ENCODE measurements at regions not wholly inside any gene's neighbourhood (a gene's known extent, or its start where the extent isn't known, plus 50 kb on each side); places are given as distances from the start of the nearest gene placed in this dataset.

- H3K36me3 ChIP-seq (ENCODE audit: control insufficient read depth, insufficient read depth, low read length) = no peaks in the 10 kb centered on the region
- no peak overlapping the region for H3K9ac ChIP-seq (ENCODE audit: low read length)
- no peak overlapping the region for H3K4me3 ChIP-seq (ENCODE audit: low read depth, low read length)
- H3K9me3 ChIP-seq (ENCODE audit: control insufficient read depth, insufficient read depth, low read depth, low read length) = peaks cover 8% of the 10 kb centered on the region
- no peaks in the 10 kb centered on the region for H3K4me1 ChIP-seq (ENCODE audit: control insufficient read depth, insufficient read depth, low read length)
- no peak overlapping the region for H3K27ac ChIP-seq (ENCODE audit: low read depth, low read length)
- peaks cover 6% of the 10 kb centered on the region; the same call in 1 of the 2 replicates for H3K27me3 ChIP-seq (ENCODE audit: control insufficient read depth, insufficient read depth, low read length)
Observed at GRCh38 chr6:170182093-170182780, 108.6 kb downstream of the DLL1 start.

DNA sequence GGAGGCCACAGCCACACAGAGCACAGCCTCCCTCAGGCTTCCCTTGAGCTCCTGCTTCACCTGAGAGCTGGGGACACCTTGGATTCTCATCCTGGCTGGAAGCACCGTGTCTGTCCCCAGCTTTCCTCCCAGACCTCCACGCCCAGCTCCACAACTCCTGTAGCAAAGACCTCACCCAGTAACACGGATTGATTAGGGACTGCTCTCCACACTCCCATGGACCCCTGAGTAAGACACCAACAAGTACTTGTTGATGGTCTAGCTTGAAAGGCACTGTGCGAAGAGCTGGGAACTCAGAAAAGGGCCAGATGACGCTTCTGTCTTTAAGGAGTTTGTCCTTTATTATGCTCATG lies 109.6 kb downstream of the DLL1 start:
- peaks cover 15% of the 10 kb centered on the region for H3K9me3 ChIP-seq (ENCODE audit: control insufficient read depth, insufficient read depth, low read depth, low read length)
- H3K4me1 ChIP-seq (ENCODE audit: control insufficient read depth, insufficient read depth, low read length) = no peaks in the 10 kb centered on the region
- H3K9ac ChIP-seq (ENCODE audit: low read length) = no peak overlapping the region
- no peak overlapping the region for H3K27ac ChIP-seq (ENCODE audit: low read depth, low read length)
- H3K27me3 ChIP-seq (ENCODE audit: control insufficient read depth, insufficient read depth, low read length) = peaks cover 6% of the 10 kb centered on the region; the same call in 1 of the 2 replicates
- H3K36me3 ChIP-seq (ENCODE audit: control insufficient read depth, insufficient read depth, low read length) = no peaks in the 10 kb centered on the region
- no peak overlapping the region for H3K4me3 ChIP-seq (ENCODE audit: low read depth, low read length)

DNA sequence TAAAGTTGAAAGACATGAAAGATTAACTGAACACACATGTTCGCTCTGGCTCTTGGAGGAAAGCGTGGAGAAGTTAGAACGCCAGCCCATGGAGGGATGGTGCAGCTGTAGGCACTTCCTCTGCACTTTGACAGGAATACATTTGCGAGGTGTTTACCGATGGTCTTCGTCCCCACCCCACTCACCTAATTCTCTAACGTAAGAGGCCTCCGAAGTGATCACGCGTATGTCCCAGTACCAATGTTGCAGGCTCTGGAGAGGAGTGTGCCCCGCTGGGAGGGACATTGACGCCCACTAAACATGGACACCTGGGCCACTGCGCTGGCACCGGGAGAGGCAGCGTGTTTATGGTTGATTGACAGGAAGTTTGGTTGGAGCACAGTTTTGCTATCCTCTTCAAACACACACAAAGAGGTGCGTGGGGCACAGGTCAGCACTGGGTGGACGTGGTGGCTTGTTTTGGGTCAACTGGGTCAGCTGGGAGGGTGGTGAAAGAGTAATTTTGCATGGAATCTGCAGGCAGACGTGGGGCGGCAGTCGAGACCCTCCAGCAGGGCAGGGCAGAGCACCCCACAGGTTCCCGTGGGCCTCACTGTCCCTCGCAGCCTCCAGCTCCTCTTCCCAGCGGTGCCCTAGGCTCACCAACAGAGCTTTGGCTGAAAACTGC lies 110.1 kb downstream of the DLL1 start:
- Histone ChIP-seq H3K4me1 (ENCODE audit: control insufficient read depth, insufficient read depth, low read length) (no peaks in the 10 kb centered on the region), H3K27ac (ENCODE audit: low read depth, low read length) (no peak overlapping the region), H3K27me3 (ENCODE audit: control insufficient read depth, insufficient read depth, low read length) (peaks cover 6% of the 10 kb centered on the region; the same call in 1 of the 2 replicates), H3K36me3 (ENCODE audit: control insufficient read depth, insufficient read depth, low read length) (no peaks in the 10 kb centered on the region), H3K4me3 (ENCODE audit: low read depth, low read length) (no peak overlapping the region), H3K9me3 (ENCODE audit: control insufficient read depth, insufficient read depth, low read depth, low read length) (peaks cover 15% of the 10 kb centered on the region), H3K9ac (ENCODE audit: low read length) (no peak overlapping the region)

DNA sequence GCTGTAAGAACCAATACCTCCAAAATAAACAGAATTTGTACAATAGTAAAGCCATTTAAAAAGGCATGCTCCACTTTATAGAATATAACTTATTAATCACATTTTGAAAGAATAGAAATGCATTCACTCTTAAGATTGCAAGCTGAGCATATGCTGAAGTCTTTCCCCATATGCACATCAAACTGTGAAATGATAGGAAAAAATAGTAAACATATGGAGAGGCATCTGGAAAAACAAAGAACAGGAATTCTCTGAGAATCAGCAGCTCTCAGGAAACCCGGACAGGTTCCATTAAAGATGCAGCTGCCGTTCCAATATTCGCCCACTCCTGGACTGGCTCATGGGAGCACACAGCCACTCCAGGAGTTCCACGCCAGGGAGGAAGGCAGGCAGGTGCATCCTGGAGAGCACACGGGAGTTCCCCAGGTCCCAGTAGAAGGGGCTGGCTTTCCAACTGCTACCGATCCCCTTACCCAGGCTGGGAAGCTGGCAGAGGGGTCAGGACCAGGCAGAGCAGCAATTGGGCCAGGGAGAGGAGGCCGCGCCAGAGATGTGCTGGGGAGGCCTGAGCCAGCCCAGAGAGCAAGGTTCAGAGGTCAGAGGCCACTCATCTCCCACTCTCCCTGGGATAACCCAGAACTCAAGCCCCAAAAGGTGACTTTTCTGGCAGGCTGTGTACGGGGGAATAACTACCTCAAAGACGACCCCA lies 111.1 kb downstream of the DLL1 start:
- H3K27me3 ChIP-seq (ENCODE audit: control insufficient read depth, insufficient read depth, low read length) = peaks cover 6% of the 10 kb centered on the region; the same call in 1 of the 2 replicates
- no peak overlapping the region for H3K27ac ChIP-seq (ENCODE audit: low read depth, low read length)
- H3K4me3 ChIP-seq (ENCODE audit: low read depth, low read length) = no peak overlapping the region
- peaks cover 10% of the 10 kb centered on the region for H3K9me3 ChIP-seq (ENCODE audit: control insufficient read depth, insufficient read depth, low read depth, low read length)
- no peak overlapping the region for H3K9ac ChIP-seq (ENCODE audit: low read length)
- no peaks in the 10 kb centered on the region for H3K36me3 ChIP-seq (ENCODE audit: control insufficient read depth, insufficient read depth, low read length)
- no peaks in the 10 kb centered on the region for H3K4me1 ChIP-seq (ENCODE audit: control insufficient read depth, insufficient read depth, low read length)

DNA sequence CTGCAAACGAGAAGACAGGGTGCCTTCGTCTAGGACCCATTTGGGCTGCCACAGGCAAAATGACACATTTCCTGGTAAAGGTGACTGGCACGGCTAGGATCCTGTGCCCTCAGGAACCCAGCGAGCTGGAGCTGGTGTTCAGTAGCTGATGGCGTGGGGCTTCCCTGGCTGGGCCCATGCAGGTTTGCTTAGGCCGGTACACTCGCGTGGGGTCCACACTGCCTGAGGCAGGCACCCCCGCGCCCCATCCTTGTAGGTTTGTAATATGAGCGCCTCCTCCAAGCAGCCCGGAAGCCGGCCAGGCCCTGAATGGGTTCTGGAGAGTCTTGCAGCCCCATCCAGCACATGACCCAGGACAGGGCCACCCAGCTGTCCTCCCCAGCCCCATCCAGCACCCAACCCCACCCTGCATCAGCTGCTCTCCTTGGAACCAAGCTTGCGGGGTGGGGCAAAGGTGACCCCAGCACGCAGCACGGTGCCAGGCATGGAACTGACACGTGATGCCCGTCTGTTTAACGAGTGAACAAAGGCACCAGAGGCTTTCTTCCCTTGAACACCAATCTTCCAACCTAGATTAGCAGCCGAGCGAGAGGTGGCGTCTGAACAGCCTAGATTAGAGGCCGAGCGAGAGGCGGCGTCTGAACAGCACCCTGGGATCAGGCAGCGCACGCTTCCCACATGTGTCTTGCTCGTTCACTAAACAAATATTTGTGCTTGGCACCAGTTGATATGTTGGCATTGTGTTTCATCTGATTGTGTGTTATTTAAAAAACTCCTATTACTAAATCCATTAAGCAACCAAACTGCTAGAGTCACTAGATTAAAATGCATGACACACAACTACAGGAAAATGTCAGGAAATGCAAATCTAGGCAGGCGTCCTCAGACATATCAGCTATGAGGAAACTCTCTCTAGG lies 112.1 kb downstream of the DLL1 start:
- Histone ChIP-seq H3K27me3 (ENCODE audit: control insufficient read depth, insufficient read depth, low read length) (peaks cover 6% of the 10 kb centered on the region; the same call in 1 of the 2 replicates), H3K27ac (ENCODE audit: low read depth, low read length) (no peak overlapping the region), H3K9me3 (ENCODE audit: control insufficient read depth, insufficient read depth, low read depth, low read length) (peaks cover 10% of the 10 kb centered on the region), H3K36me3 (ENCODE audit: control insufficient read depth, insufficient read depth, low read length) (no peaks in the 10 kb centered on the region), H3K4me3 (ENCODE audit: low read depth, low read length) (no peak overlapping the region), H3K9ac (ENCODE audit: low read length) (no peak overlapping the region), H3K4me1 (ENCODE audit: control insufficient read depth, insufficient read depth, low read length) (no peaks in the 10 kb centered on the region)

DNA sequence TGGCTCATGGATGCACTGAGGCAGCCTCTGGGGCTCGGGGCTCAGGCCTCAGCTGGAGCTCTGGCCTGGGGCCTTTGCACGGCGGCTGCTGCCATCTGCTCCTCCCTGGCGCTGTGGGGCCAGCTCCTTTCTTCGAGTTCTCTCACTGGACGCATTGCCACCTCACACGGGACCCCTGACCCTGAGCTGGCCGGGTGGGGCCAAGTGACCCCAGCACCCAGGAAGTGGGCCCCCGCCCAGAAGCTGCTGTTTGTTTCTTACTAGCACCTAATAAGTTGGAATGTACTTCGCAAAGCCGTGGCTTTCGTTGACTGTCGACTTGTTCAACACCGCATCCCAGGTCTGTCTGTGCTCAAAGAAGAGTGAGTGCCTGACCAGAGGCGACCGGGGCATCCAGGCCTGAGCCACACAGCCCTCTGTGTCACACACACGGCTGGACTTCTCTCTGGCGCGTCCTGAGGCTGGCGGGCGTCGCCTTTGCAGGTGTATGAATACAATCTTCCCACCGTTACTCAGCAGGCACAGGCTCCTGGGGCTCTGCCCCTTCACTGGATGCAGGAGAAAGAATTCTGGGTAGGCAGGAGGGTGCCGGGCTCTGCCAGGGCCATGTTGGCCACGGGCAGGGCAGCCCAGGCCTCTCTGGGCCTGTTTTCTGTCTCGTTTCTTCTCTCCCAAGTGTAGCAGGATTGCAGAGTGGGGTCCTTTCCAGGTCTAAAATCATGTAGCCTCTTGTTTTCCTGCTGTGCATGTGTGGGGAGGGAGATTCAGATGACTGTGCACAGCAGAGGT lies 112.9 kb downstream of the DLL1 start:
- Histone ChIP-seq H3K27me3 (ENCODE audit: control insufficient read depth, insufficient read depth, low read length) (peaks cover 6% of the 10 kb centered on the region; the same call in 1 of the 2 replicates), H3K36me3 (ENCODE audit: control insufficient read depth, insufficient read depth, low read length) (no peaks in the 10 kb centered on the region), H3K4me1 (ENCODE audit: control insufficient read depth, insufficient read depth, low read length) (no peaks in the 10 kb centered on the region), H3K4me3 (ENCODE audit: low read depth, low read length) (no peak overlapping the region), H3K27ac (ENCODE audit: low read depth, low read length) (no peak overlapping the region), H3K9me3 (ENCODE audit: control insufficient read depth, insufficient read depth, low read depth, low read length) (peaks cover 10% of the 10 kb centered on the region), H3K9ac (ENCODE audit: low read length) (no peak overlapping the region)

- H3K4me1 ChIP-seq (ENCODE audit: control insufficient read depth, insufficient read depth, low read length) = no peaks in the 10 kb centered on the region
- H3K4me3 ChIP-seq (ENCODE audit: low read depth, low read length) = no peak overlapping the region
- no peak overlapping the region for H3K9ac ChIP-seq (ENCODE audit: low read length)
- H3K9me3 ChIP-seq (ENCODE audit: control insufficient read depth, insufficient read depth, low read depth, low read length) = peaks cover 10% of the 10 kb centered on the region
- H3K36me3 ChIP-seq (ENCODE audit: control insufficient read depth, insufficient read depth, low read length) = no peaks in the 10 kb centered on the region
- no peak overlapping the region for H3K27ac ChIP-seq (ENCODE audit: low read depth, low read length)
- peaks cover 2% of the 10 kb centered on the region; the same call in 1 of the 2 replicates for H3K27me3 ChIP-seq (ENCODE audit: control insufficient read depth, insufficient read depth, low read length)
Observed at GRCh38 chr6:170176898-170177771, 113.7 kb downstream of the DLL1 start.

GRCh38 chr6:170176136-170176897 lies 114.6 kb downstream of the DLL1 start:
- Histone ChIP-seq H3K4me1 (ENCODE audit: control insufficient read depth, insufficient read depth, low read length) (no peaks in the 10 kb centered on the region), H3K9me3 (ENCODE audit: control insufficient read depth, insufficient read depth, low read depth, low read length) (peaks cover 10% of the 10 kb centered on the region), H3K4me3 (ENCODE audit: low read depth, low read length) (no peak overlapping the region), H3K27ac (ENCODE audit: low read depth, low read length) (no peak overlapping the region), H3K9ac (ENCODE audit: low read length) (no peak overlapping the region), H3K27me3 (ENCODE audit: control insufficient read depth, insufficient read depth, low read length) (no peaks in the 10 kb centered on the region), H3K36me3 (ENCODE audit: control insufficient read depth, insufficient read depth, low read length) (no peaks in the 10 kb centered on the region)

GRCh38 chr6:170175644-170176135 lies 115.2 kb downstream of the DLL1 start:
- Histone ChIP-seq H3K9ac (ENCODE audit: low read length) (no peak overlapping the region), H3K27ac (ENCODE audit: low read depth, low read length) (no peak overlapping the region), H3K27me3 (ENCODE audit: control insufficient read depth, insufficient read depth, low read length) (no peaks in the 10 kb centered on the region)

More at GRCh38 chr6:170175644-170176135, 115.2 kb downstream of the DLL1 start:
- H3K4me3 ChIP-seq (ENCODE audit: low read depth, low read length) = no peak overlapping the region
- H3K4me1 ChIP-seq (ENCODE audit: control insufficient read depth, insufficient read depth, low read length) = no peaks in the 10 kb centered on the region
- peaks cover 10% of the 10 kb centered on the region for H3K9me3 ChIP-seq (ENCODE audit: control insufficient read depth, insufficient read depth, low read depth, low read length)
- no peaks in the 10 kb centered on the region for H3K36me3 ChIP-seq (ENCODE audit: control insufficient read depth, insufficient read depth, low read length)
